ENCODE measurements at regions not wholly inside any gene's neighbourhood (a gene's known extent, or its start where the extent isn't known, plus 50 kb on each side); places are given as distances from the start of the nearest gene placed in this dataset.

GRCh38 chr5:58241389-58241788, 218.5 kb downstream of the PLK2 start:
- no peak for DNase-seq (ENCODE audit: low read depth, low spot score)
- POLR2A ChIA-PET, result no interaction called here
- no peak overlapping the region for H3K4me3 ChIP-seq (ENCODE audit: low read depth, low read length)
- CTCF ChIA-PET, result interaction anchor here (0.6 to 1.0 kb wide), 2 partner anchors 9 to 462 kb away, joined by 3 read pairs; no protein-coding TSS in a partner anchor
- no peak for TF ChIP-seq CTCF (IDR thresholded peaks at IDR 0.05; ENCODE audit: insufficient read depth, low read length, missing control alignments)

GRCh38 chr5:58240322-58240721, 219.6 kb downstream of the PLK2 start:
- ChIA-PET CTCF (interaction anchor here (1.3 to 1.5 kb wide), 2 partner anchors 10 to 353 kb away, joined by 3 read pairs; no protein-coding TSS in a partner anchor), POLR2A (no interaction called here)
- TF ChIP-seq CTCF (IDR thresholded peaks at IDR 0.05; ENCODE audit: insufficient read depth, low read length, missing control alignments), result no peak
- no peak for DNase-seq (ENCODE audit: low read depth, low spot score)
- no peak overlapping the region for H3K4me3 ChIP-seq (ENCODE audit: low read depth, low read length)

- no peak for DNase-seq (ENCODE audit: low read depth, low spot score)
- no peak overlapping the region for H3K4me3 ChIP-seq (ENCODE audit: low read depth, low read length)
- TF ChIP-seq CTCF (IDR thresholded peaks at IDR 0.05; ENCODE audit: insufficient read depth, low read length, missing control alignments), result no peak
- POLR2A ChIA-PET, result no interaction called here
- CTCF ChIA-PET, result interaction anchor here (1.3 to 1.5 kb wide), 2 partner anchors 9 to 352 kb away, joined by 3 read pairs; no protein-coding TSS in a partner anchor
These were observed 220.2 kb downstream of the PLK2 start for GRCh38 chr5:58239731-58240130.

- POLR2A ChIA-PET, result no interaction called here
- DNase-seq (ENCODE audit: low read depth, low spot score), result no peak
These were observed 220.8 kb downstream of the PLK2 start for GRCh38 chr5:58239045-58239444.

GRCh38 chr5:58236498-58236897, 223.4 kb downstream of the PLK2 start:
- H3K4me3 ChIP-seq (ENCODE audit: low read depth, low read length), result no peak overlapping the region
- ChIA-PET CTCF (no interaction called here), POLR2A (no interaction called here)
- TF ChIP-seq CTCF (IDR thresholded peaks at IDR 0.05; ENCODE audit: insufficient read depth, low read length, missing control alignments), result no peak
- DNase-seq (ENCODE audit: low read depth, low spot score), result no peak

More at GRCh38 chr5:58239045-58239444, 220.8 kb downstream of the PLK2 start:
- CTCF ChIA-PET, result interaction anchor here (1.3 kb wide), 1 partner anchor 9 kb away, joined by 3 read pairs; no protein-coding TSS in a partner anchor
- TF ChIP-seq CTCF (IDR thresholded peaks at IDR 0.05; ENCODE audit: insufficient read depth, low read length, missing control alignments), result no peak
- H3K4me3 ChIP-seq (ENCODE audit: low read depth, low read length), result no peak overlapping the region

GRCh38 chr5:58235299-58235698, 224.6 kb downstream of the PLK2 start:
- POLR2A ChIA-PET, result no interaction called here
- CTCF ChIA-PET, result no interaction called here
- DNase-seq (ENCODE audit: low read depth, low spot score), result no peak
- no peak overlapping the region for H3K4me3 ChIP-seq (ENCODE audit: low read depth, low read length)
- no peak for TF ChIP-seq CTCF (IDR thresholded peaks at IDR 0.05; ENCODE audit: insufficient read depth, low read length, missing control alignments)

All from AG04449 (cell line).